NT2/D1 (cell line): ENCODE measurements at regions not wholly inside any gene's neighbourhood (a gene's known extent, or its start where the extent isn't known, plus 50 kb on each side); places are given as distances from the start of the nearest gene placed in this dataset.

ENCODE experiments used
- DNase-seq: peaks from one replicate; pipeline ENCODE4 v3.0.0-alpha.2; 2011; ENCODE audit warnings: low read depth, low spot score
- H3K27me3 ChIP-seq: 2 replicates; pipeline ENCODE4 v1.6.0; 2011; ENCODE audit warnings: mild to moderate bottlenecking; ENCODE audit not compliant: insufficient read length, insufficient read depth
- H3K36me3 ChIP-seq: 2 replicates; pipeline ENCODE4 v1.6.1; 2011; ENCODE audit warnings: mild to moderate bottlenecking, low read length, mixed read lengths; ENCODE audit not compliant: insufficient read depth, insufficient read length
- H3K4me1 ChIP-seq: 2 replicates; pipeline ENCODE4 v1.5.1; 2011; ENCODE audit not compliant: insufficient read depth, insufficient read length
- H3K4me3 ChIP-seq: 2 replicates; pipeline ENCODE4 v1.5.1; 2011; ENCODE audit warnings: low read depth; ENCODE audit not compliant: insufficient read length
- H3K9ac ChIP-seq: 2 replicates; pipeline ENCODE4 v1.6.0; 2011; ENCODE audit warnings: low read depth; ENCODE audit not compliant: insufficient read length
- H3K9me3 ChIP-seq: 2 replicates; pipeline ENCODE4 v1.5.1; 2011; ENCODE audit warnings: mild to moderate bottlenecking, low read length; ENCODE audit not compliant: insufficient read depth
- SUZ12 ChIP-seq: IDR thresholded peaks from 2 replicates; pipeline ENCODE4 v1.6.1; 2011; ENCODE audit not compliant: insufficient read length, insufficient read depth; ENCODE audit errors: extremely low read depth
- YY1 ChIP-seq: IDR thresholded peaks from 2 replicates; pipeline ENCODE4 v1.6.1; 2011; ENCODE audit not compliant: insufficient read length, insufficient read depth
- ZNF274 ChIP-seq: IDR thresholded peaks from 2 replicates; pipeline ENCODE4 v1.6.1; 2011; ENCODE audit warnings: mild to moderate bottlenecking, low read depth, low read length

- TF ChIP-seq YY1 (no peak), ZNF274 (no peak), SUZ12 (no peak)
- Histone ChIP-seq H3K9me3 (no peaks in the 10 kb centered on the region), H3K36me3 (no peaks in the 10 kb centered on the region), H3K4me1 (no peaks in the 10 kb centered on the region), H3K4me3 (no peak overlapping the region), H3K9ac (no peak overlapping the region), H3K27me3 (no peaks in the 10 kb centered on the region)
- no peak for DNase-seq
Observed at GRCh38 chr5:20497356-20497755, 509.4 kb upstream of the CDH18 start.

DNA sequence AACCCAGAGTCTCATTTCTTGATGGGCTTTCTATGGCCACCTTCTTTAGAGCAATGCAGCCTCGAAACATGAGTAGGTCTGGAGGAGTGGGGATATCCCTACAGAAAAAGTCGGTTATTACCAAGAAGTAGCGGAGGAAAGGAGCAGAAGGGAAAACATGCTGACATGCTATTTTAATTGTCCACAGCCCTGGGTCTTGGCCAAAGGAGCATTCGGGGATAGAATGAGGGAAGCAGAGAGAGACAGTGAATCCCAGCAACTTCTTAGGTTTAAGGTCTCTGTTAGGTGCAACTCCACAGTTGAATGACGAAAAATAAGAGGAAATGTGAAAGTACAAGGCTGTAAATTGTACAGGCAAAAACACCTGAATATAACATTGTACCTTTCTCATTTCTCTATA is 506.7 kb upstream of the CDH18 start:
- no peaks in the 10 kb centered on the region for H3K9me3 ChIP-seq
- H3K9ac ChIP-seq = no peak overlapping the region
- no peaks in the 10 kb centered on the region for H3K27me3 ChIP-seq
- no peak overlapping the region for H3K4me3 ChIP-seq
- no peaks in the 10 kb centered on the region for H3K36me3 ChIP-seq
- TF ChIP-seq ZNF274 (no peak), YY1 (no peak), SUZ12 (no peak)
- no peaks in the 10 kb centered on the region for H3K4me1 ChIP-seq
- no peak for DNase-seq

DNA sequence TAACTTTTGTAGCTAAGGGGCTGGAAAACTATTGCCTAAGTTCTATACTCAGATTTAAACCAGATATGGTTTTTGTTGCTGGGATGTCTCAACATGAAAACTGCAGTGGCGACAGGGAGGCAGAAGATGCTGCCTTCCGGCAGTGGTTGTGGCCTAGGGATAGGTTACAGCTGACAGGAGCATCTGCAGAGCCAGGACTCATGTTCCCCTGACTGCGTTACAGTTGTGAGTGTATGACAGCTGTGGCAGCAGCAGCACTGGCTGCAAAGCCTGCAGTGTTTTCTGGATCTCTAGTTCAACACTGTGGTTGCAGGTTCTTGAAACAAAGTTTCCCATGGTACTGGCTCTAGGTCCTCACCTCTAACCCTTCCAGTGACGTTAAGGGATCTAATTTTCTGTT is 498.8 kb upstream of the CDH18 start:
- TF ChIP-seq SUZ12 = no peak
- no peak for TF ChIP-seq ZNF274
- no peak for TF ChIP-seq YY1
- Histone ChIP-seq H3K27me3 (no peaks in the 10 kb centered on the region), H3K36me3 (no peaks in the 10 kb centered on the region), H3K4me1 (no peaks in the 10 kb centered on the region), H3K4me3 (no peak overlapping the region), H3K9me3 (no peaks in the 10 kb centered on the region), H3K9ac (no peak overlapping the region)
- DNase-seq = no peak

DNA sequence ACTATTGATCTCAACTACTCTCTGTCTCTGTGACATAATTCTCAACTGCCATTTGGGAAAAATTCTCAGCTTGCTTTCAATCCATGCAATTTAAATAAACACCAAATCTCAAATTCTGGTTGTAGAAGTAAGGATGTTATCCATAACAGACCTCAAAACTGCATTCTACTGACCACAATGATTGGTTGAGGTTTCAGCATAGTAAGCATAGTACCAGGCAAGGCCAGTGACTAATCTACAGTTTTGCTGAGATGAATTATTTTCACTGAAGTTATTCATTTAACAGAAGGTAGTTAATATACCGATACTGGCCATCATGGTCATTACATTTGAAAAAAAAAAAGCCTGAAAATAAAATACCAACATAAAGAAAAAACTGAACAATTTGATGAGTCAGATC is 488.0 kb upstream of the CDH18 start:
- TF ChIP-seq YY1 (no peak), SUZ12 (no peak), ZNF274 (no peak)
- no peaks in the 10 kb centered on the region for H3K27me3 ChIP-seq
- no peak for DNase-seq
- H3K9me3 ChIP-seq = no peaks in the 10 kb centered on the region
- no peak overlapping the region for H3K4me3 ChIP-seq
- no peaks in the 10 kb centered on the region for H3K4me1 ChIP-seq
- H3K9ac ChIP-seq = no peak overlapping the region
- no peaks in the 10 kb centered on the region for H3K36me3 ChIP-seq

DNA sequence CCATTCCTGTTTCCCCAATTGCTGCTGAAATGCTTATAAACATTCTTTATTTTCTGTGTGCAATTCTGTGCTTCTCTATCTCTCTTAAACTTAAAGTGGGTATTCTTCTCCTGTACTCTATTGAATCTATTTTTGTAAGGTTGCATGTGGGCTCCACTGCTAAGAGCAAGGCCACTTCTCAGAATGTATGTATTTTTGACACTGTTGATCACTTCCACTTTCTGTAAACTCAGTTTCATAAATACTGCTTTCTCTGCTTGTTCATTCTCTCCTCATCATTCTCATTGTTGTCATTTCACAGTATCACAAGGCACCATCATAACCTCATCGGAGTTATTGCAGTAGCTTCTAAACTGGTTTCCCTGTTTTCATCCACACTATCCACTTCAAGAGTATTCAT is 483.0 kb upstream of the CDH18 start:
- Histone ChIP-seq H3K36me3 (no peaks in the 10 kb centered on the region), H3K4me3 (no peak overlapping the region), H3K4me1 (no peaks in the 10 kb centered on the region), H3K9me3 (no peaks in the 10 kb centered on the region), H3K9ac (no peak overlapping the region), H3K27me3 (no peaks in the 10 kb centered on the region)
- no peak for DNase-seq
- TF ChIP-seq YY1 (no peak), SUZ12 (no peak), ZNF274 (no peak)

GRCh38 chr5:20469792-20470191 is 481.8 kb upstream of the CDH18 start:
- no peaks in the 10 kb centered on the region for H3K36me3 ChIP-seq
- no peaks in the 10 kb centered on the region for H3K4me1 ChIP-seq
- no peak overlapping the region for H3K4me3 ChIP-seq
- TF ChIP-seq ZNF274 = no peak
- TF ChIP-seq YY1 = no peak
- TF ChIP-seq SUZ12 = no peak
- no peaks in the 10 kb centered on the region for H3K9me3 ChIP-seq
- no peak overlapping the region for H3K9ac ChIP-seq
- DNase-seq = no peak
- no peaks in the 10 kb centered on the region for H3K27me3 ChIP-seq

DNA sequence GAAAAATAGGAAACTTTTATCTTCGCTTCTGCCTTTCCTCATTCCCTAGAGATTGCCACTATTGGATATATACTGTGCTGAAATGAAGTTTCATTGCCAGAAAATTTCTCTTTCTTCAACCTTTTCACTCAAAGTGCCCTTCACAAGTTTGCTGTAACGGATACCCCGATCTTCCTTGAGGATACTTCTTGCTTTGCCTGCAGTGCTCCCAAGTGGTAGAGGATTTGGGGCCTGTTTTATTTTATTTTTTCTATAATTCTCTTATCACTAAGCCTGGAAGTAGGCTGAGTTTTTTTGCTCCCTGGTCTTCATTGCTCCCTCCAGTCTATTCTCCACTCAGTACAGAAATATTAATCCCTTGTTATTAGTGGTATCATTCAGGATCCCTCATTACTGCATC is 481.4 kb upstream of the CDH18 start:
- H3K9ac ChIP-seq = no peak overlapping the region
- no peak for DNase-seq
- H3K4me1 ChIP-seq = no peaks in the 10 kb centered on the region

GRCh38 chr5:20466512-20466911 is 478.5 kb upstream of the CDH18 start:
- no peak overlapping the region for H3K9ac ChIP-seq
- no peaks in the 10 kb centered on the region for H3K27me3 ChIP-seq
- DNase-seq = no peak
- H3K4me3 ChIP-seq = no peak overlapping the region
- H3K9me3 ChIP-seq = no peaks in the 10 kb centered on the region
- no peaks in the 10 kb centered on the region for H3K4me1 ChIP-seq
- H3K36me3 ChIP-seq = no peaks in the 10 kb centered on the region
- no peak for TF ChIP-seq SUZ12
- TF ChIP-seq YY1 = no peak
- TF ChIP-seq ZNF274 = no peak

More for the DNA sequence above, 481.4 kb upstream of the CDH18 start:
- Histone ChIP-seq H3K4me3 (no peak overlapping the region), H3K9me3 (no peaks in the 10 kb centered on the region), H3K36me3 (no peaks in the 10 kb centered on the region), H3K27me3 (no peaks in the 10 kb centered on the region)
- TF ChIP-seq SUZ12 = no peak
- no peak for TF ChIP-seq ZNF274
- TF ChIP-seq YY1 = no peak
